ENCODE measurements at regions not wholly inside any gene's neighbourhood (a gene's known extent, or its start where the extent isn't known, plus 50 kb on each side); places are given as distances from the start of the nearest gene placed in this dataset.
A peak's percentile ranks its signal among the peaks of the same experiment; 100 is the strongest.

DNA sequence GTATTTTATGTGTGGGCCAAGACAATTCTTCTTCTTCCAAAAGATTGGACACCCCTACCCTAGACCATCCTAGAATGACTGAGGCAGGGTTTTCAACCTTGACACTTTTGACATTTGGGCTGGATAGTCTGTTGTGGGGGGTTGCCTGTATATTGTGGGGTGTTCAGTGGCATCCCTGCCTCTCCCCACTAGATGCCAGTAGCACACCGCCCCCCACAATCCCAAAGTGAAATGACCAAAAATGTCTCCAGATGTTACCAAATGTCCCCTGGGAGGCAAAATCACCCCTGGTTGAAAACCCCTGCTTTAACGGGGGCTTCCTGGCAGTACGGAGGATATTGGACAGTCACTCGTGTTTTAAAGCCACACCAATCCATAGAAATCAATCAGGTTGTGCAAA lies 219.6 kb downstream of the PHETA1 start:
- TF ChIP-seq, protein P1, sequence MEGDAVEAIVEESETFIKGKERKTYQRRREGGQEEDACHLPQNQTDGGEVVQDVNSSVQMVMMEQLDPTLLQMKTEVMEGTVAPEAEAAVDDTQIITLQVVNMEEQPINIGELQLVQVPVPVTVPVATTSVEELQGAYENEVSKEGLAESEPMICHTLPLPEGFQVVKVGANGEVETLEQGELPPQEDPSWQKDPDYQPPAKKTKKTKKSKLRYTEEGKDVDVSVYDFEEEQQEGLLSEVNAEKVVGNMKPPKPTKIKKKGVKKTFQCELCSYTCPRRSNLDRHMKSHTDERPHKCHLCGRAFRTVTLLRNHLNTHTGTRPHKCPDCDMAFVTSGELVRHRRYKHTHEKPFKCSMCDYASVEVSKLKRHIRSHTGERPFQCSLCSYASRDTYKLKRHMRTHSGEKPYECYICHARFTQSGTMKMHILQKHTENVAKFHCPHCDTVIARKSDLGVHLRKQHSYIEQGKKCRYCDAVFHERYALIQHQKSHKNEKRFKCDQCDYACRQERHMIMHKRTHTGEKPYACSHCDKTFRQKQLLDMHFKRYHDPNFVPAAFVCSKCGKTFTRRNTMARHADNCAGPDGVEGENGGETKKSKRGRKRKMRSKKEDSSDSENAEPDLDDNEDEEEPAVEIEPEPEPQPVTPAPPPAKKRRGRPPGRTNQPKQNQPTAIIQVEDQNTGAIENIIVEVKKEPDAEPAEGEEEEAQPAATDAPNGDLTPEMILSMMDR (IDR thresholded peaks at IDR 0.05; ENCODE audit: insufficient read depth, low read length, poor library complexity, severe bottlenecking), result peak; percentile 26
- H3K4me3 ChIP-seq (replicated peaks; ENCODE audit: low read depth, low read length), result no peak overlapping the region
- H3K27me3 ChIP-seq (replicated peaks; ENCODE audit: control insufficient read depth, insufficient read depth, low read length), result no peaks in the 10 kb centered on the region; the same call in 1 of the 2 replicates
- H3K36me3 ChIP-seq (ENCODE audit: control insufficient read depth, insufficient read depth, low read length), result no peaks in the 10 kb centered on the region
- no peak for DNase-seq (ENCODE audit: extremely low read depth, insufficient read length)

DNA sequence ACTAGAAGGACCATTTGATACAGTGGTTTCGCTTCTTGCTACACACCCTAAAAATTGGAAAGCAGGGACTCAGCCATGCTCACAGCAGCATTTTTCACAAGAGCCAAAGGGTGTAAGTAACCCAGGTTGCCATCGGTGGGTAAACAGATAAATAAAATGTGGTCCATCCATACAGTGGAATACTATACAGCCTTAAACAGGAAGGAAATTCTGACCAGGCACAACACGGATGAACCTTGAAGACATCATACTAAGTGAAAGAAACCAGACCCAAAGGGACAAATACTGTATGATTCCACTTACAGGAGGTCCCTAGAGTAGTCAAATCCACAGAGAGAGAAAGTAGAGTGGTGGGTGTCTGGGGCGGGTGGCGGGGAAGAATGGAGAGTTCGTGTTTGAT lies 220.9 kb downstream of the PHETA1 start:
- TF ChIP-seq, protein P1 (IDR thresholded peaks at IDR 0.05; ENCODE audit: insufficient read depth, low read length, poor library complexity, severe bottlenecking), result no peak
- Histone ChIP-seq H3K27me3 (replicated peaks; ENCODE audit: control insufficient read depth, insufficient read depth, low read length) (no peaks in the 10 kb centered on the region; the same call in 1 of the 2 replicates), H3K36me3 (ENCODE audit: control insufficient read depth, insufficient read depth, low read length) (no peaks in the 10 kb centered on the region), H3K4me3 (replicated peaks; ENCODE audit: low read depth, low read length) (no peak overlapping the region)
- DNase-seq (ENCODE audit: extremely low read depth, insufficient read length), result no peak

DNA sequence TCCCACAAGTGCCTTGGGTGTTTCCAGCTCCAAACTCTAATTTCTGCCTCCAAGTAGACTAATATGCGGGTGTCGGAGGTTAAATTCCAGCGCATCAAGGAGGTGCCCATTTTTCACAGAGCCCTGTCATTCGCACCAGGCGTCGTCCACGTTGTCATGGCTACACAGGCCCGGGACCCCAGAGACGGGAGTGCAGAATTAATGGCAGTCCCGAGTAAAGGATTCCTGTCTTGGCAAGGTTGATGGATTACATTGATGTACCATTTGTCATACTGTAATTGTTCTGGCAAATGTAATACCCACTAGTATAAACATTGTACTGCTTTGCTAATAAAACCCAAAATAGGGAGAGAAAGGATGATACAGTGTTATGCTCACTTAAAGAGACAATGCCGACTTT lies 222.9 kb upstream of the MYL2 start:
- DNase-seq (ENCODE audit: extremely low read depth, insufficient read length), result no peak
- Histone ChIP-seq H3K27me3 (replicated peaks; ENCODE audit: control insufficient read depth, insufficient read depth, low read length) (no peaks in the 10 kb centered on the region), H3K4me3 (replicated peaks; ENCODE audit: low read depth, low read length) (no peak overlapping the region), H3K36me3 (ENCODE audit: control insufficient read depth, insufficient read depth, low read length) (no peaks in the 10 kb centered on the region)
- TF ChIP-seq, protein P1 (IDR thresholded peaks at IDR 0.05; ENCODE audit: insufficient read depth, low read length, poor library complexity, severe bottlenecking), result no peak

DNA sequence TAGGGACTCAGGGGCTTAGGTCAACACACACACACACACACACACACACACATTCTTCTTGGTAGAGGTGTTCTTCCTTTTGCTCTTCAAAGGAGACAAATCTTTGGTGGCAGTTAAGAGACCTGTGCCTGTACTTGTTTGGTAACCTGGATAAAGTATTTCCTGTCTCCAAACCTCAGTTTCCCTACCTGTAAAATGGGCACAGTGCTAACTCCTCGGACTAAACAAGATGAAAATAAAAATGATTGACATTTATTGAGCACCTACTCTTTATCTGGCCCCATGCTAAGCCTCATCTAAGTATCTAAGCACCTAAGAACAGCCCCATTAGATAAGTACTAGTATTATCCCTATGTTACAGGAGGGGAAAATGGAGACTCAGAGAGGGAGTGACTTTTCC lies 220.8 kb upstream of the MYL2 start:
- Histone ChIP-seq H3K36me3 (ENCODE audit: control insufficient read depth, insufficient read depth, low read length) (no peaks in the 10 kb centered on the region), H3K4me3 (replicated peaks; ENCODE audit: low read depth, low read length) (no peak overlapping the region), H3K27me3 (replicated peaks; ENCODE audit: control insufficient read depth, insufficient read depth, low read length) (no peaks in the 10 kb centered on the region)
- TF ChIP-seq, protein P1 (IDR thresholded peaks at IDR 0.05; ENCODE audit: insufficient read depth, low read length, poor library complexity, severe bottlenecking), result no peak
- DNase-seq (ENCODE audit: extremely low read depth, insufficient read length), result no peak

DNA sequence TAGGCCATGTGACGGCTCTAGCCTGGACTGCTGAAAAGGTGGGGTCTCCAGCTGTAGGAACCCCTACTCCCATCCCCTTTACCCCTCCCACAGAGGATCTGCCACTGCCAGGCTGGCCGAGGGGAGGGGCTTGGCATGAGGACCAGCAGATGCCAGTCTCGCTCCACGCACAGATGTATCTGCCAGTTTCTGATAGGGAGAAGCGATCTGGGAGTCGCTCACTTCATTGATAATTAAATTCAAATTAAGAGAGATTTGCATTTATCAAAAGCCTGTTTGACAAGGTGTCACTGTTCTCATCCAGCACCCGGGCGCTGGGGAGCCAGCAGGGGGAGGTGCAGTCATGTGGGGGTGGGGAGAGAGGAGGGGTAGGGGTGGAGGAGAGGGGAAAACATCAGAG lies 217.6 kb upstream of the MYL2 start:
- no peak for DNase-seq (ENCODE audit: extremely low read depth, insufficient read length)
- Histone ChIP-seq H3K4me3 (replicated peaks; ENCODE audit: low read depth, low read length) (no peak overlapping the region), H3K27me3 (replicated peaks; ENCODE audit: control insufficient read depth, insufficient read depth, low read length) (no peaks in the 10 kb centered on the region), H3K36me3 (ENCODE audit: control insufficient read depth, insufficient read depth, low read length) (no peaks in the 10 kb centered on the region)
- TF ChIP-seq, protein P1 (IDR thresholded peaks at IDR 0.05; ENCODE audit: insufficient read depth, low read length, poor library complexity, severe bottlenecking), result no peak

DNA sequence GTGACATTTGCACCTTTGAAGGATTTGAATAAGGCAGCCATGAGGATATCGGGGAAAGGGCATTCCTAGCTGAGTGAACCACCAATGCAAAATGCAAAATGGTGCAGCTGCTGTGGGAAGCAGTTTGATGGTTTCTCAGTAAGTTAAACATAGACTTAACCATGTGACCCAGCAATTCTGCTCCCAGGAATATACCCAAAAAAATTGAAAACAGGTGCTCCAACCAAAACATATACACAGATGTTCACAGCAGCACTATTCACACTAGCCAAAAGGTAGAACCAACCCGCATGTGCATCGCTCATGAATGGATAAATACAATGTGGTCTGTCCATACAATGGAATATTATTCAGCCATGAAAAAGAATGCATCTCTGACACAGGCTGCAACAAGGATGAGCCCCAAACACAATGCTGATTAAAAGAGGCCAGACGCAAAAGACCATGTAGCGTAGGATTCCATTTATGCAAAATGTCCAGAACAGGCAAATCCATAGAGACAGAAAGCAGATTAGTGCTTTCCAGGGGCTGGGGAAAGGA lies 215.0 kb upstream of the MYL2 start:
- DNase-seq (ENCODE audit: extremely low read depth, insufficient read length), result no peak
- TF ChIP-seq, protein P1 (IDR thresholded peaks at IDR 0.05; ENCODE audit: insufficient read depth, low read length, poor library complexity, severe bottlenecking), result no peak
- no peaks in the 10 kb centered on the region for H3K36me3 ChIP-seq (ENCODE audit: control insufficient read depth, insufficient read depth, low read length)

More for the DNA sequence above, 215.0 kb upstream of the MYL2 start:
- no peak overlapping the region for H3K4me3 ChIP-seq (replicated peaks; ENCODE audit: low read depth, low read length)
- H3K27me3 ChIP-seq (replicated peaks; ENCODE audit: control insufficient read depth, insufficient read depth, low read length), result no peaks in the 10 kb centered on the region

Data from GM06990 (cell line).